ENCODE measurements at regions not wholly inside any gene's neighbourhood (a gene's known extent, or its start where the extent isn't known, plus 50 kb on each side); places are given as distances from the start of the nearest gene placed in this dataset.

DNA sequence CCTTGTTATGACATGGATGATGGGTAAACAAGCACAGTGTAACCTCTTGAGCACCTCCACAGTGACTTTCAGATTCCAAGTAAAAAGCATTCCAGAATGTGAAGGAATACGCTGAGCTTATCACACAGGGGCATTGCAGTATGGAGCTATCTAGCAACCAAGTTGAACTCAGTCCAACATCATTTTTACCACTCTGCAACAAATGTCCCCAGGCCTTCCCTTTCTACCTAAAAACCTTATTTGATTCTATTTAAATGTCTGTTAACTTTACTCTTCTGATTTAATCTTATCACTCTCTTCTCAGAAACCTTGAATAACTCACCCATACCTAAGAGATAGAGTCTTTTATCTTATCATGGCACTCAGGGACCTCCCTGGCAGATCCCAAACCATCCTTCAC lies 195.8 kb upstream of the CDYL start:
- intact Hi-C loops (cut with DNase I), result no loop called here
- H3K4me1 ChIP-seq, result peaks cover 12% of the 10 kb centered on the region
- H3K9me3 ChIP-seq, result no peaks in the 10 kb centered on the region
- WGBS, 2 donors, result 94 to 100% methylated on average over 1 of the region's 1 CpG
- DNase-seq (no peak), ATAC-seq (no peak)
- TF ChIP-seq POLR2A (IDR thresholded peaks at IDR 0.05), result no peak
- TF ChIP-seq, protein P1, sequence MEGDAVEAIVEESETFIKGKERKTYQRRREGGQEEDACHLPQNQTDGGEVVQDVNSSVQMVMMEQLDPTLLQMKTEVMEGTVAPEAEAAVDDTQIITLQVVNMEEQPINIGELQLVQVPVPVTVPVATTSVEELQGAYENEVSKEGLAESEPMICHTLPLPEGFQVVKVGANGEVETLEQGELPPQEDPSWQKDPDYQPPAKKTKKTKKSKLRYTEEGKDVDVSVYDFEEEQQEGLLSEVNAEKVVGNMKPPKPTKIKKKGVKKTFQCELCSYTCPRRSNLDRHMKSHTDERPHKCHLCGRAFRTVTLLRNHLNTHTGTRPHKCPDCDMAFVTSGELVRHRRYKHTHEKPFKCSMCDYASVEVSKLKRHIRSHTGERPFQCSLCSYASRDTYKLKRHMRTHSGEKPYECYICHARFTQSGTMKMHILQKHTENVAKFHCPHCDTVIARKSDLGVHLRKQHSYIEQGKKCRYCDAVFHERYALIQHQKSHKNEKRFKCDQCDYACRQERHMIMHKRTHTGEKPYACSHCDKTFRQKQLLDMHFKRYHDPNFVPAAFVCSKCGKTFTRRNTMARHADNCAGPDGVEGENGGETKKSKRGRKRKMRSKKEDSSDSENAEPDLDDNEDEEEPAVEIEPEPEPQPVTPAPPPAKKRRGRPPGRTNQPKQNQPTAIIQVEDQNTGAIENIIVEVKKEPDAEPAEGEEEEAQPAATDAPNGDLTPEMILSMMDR (IDR thresholded peaks at IDR 0.05), result no peak
- H3K27me3 ChIP-seq, result no peaks in the 10 kb centered on the region
- H3K27ac ChIP-seq, result no peak overlapping the region
- H3K4me3 ChIP-seq, result no peak overlapping the region
- H3K36me3 ChIP-seq (replicated peaks in 1 of 2; ENCODE audit: insufficient read depth in 1 of 2, low read depth in 2 of 2), result no peaks in the 10 kb centered on the region

DNA sequence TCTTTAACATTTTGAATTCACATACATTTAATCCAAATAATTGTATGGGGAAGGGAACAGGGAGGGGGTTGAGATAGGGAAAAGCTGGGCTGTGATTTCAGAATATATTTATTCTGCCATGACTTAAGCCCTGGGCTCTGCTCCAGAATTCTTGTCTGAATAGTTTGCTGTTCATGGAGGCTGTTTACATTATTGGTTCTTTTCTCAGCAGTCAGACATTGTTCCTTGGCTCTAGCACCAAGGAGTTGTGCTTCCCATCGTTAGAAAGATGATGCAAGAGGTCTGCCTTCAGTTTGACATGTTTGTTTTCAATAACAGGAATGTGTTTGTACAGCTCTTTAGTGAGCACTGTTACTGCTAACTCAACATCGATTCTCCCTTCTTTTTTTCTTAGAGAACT lies 198.8 kb upstream of the CDYL start:
- TF ChIP-seq, protein P1 (IDR thresholded peaks at IDR 0.05), result no peak
- no peak for TF ChIP-seq POLR2A (IDR thresholded peaks at IDR 0.05)
- DNase-seq (peak; percentile 32 to 55 (median 45)), ATAC-seq (peak; percentile 90)
- H3K9me3 ChIP-seq, result no peaks in the 10 kb centered on the region
- no peak overlapping the region for H3K27ac ChIP-seq
- H3K27me3 ChIP-seq, result no peaks in the 10 kb centered on the region
- H3K36me3 ChIP-seq (replicated peaks in 1 of 2; ENCODE audit: insufficient read depth in 1 of 2, low read depth in 2 of 2), result no peaks in the 10 kb centered on the region
- peaks cover 12% of the 10 kb centered on the region for H3K4me1 ChIP-seq
- 13% methylated on average over 2 of the region's 2 CpGs for WGBS, 2 donors
- H3K4me3 ChIP-seq, result no peak overlapping the region
- intact Hi-C loops (cut with DNase I), result no loop called here

DNA sequence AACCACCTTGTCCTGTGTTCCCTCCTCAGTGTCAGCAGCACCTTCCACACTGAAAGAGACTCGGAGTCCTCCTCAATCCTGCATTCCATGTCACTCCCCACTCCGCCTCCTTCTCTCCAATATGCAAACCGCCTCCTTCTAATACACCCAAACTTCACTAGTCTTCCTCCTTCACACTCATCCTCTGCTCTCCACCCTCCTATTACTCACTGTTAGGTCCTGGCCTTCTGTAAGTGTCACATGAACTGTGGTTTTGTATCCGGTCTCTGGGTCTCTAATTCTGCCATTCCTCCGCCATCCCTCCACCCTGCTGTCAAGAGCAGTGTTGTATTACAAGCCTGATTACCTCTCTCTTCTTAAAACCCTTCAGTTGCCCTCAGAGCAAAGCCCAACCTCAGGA lies 200.5 kb upstream of the CDYL start:
- no peak for DNase-seq
- no peak for ATAC-seq
- WGBS, 2 donors, result 88 to 89% methylated on average over 5 of the region's 5 CpGs
- Histone ChIP-seq H3K27me3 (no peaks in the 10 kb centered on the region), H3K27ac (no peak overlapping the region), H3K9me3 (no peaks in the 10 kb centered on the region), H3K4me1 (peaks cover 12% of the 10 kb centered on the region), H3K36me3 (replicated peaks in 1 of 2; ENCODE audit: insufficient read depth in 1 of 2, low read depth in 2 of 2) (no peaks in the 10 kb centered on the region), H3K4me3 (no peak overlapping the region)
- TF ChIP-seq, protein P1 (IDR thresholded peaks at IDR 0.05), result no peak
- TF ChIP-seq POLR2A (IDR thresholded peaks at IDR 0.05), result no peak
- intact Hi-C loops (cut with DNase I), result no loop called here

DNA sequence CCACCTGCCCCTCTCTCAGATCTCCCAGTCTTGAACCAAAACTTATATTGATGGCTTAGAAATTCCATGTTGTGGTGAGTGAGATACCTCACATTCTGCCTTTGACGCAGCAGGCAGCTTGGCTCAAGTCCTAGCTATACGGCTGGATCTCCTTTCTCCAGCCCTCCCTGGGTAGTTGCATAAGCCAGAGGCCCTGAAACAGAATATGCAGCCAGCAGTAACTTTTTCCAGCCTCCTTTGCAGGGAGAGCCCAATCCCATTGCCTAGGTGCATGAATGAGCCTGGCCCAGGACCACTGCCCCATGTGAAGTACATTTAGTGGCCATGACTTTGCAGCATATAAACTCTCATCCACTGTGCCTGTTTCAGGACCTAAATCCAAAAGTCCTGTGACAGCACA lies 202.2 kb upstream of the CDYL start:
- ATAC-seq (no peak), DNase-seq (no peak)
- Histone ChIP-seq H3K4me3 (no peak overlapping the region), H3K9me3 (no peaks in the 10 kb centered on the region), H3K27me3 (no peaks in the 10 kb centered on the region), H3K4me1 (peaks cover 12% of the 10 kb centered on the region), H3K27ac (no peak overlapping the region), H3K36me3 (replicated peaks in 1 of 2; ENCODE audit: insufficient read depth in 1 of 2, low read depth in 2 of 2) (no peaks in the 10 kb centered on the region)
- TF ChIP-seq POLR2A (IDR thresholded peaks at IDR 0.05), result no peak
- TF ChIP-seq, protein P1 (IDR thresholded peaks at IDR 0.05), result no peak
- WGBS, 2 donors, result 67 to 79% methylated on average over 2 of the region's 2 CpGs
- intact Hi-C loops (cut with DNase I), result no loop called here

DNA sequence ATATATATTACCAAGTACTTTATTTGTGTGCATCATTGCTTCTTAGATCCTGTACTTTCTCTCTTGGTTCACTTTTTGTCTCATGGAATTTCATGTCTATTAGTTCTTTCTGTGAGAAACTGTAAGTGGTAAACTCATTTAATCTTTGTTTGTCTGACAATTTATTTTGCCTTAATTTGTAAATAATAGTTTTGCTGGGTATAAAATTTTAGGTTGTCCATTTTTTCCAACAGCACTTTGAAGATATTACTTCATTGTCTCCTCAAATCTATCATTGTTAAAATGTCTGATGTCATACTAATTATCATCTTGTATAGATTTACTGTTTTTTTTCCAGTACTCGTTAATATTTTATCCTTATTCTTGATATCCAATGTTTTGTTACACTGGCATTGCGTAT lies 205.2 kb upstream of the CDYL start:
- no peak for ATAC-seq
- 69 to 78% methylated on average over 2 of the region's 2 CpGs for WGBS, 2 donors
- no peaks in the 10 kb centered on the region for H3K4me1 ChIP-seq

More for the DNA sequence above, 205.2 kb upstream of the CDYL start:
- H3K27ac ChIP-seq, result no peak overlapping the region
- H3K36me3 ChIP-seq (replicated peaks in 1 of 2; ENCODE audit: insufficient read depth in 1 of 2, low read depth in 2 of 2), result no peaks in the 10 kb centered on the region
- H3K9me3 ChIP-seq, result no peaks in the 10 kb centered on the region
- intact Hi-C loops (cut with DNase I), result no loop called here
- DNase-seq, result no peak
- no peaks in the 10 kb centered on the region for H3K27me3 ChIP-seq
- TF ChIP-seq, protein P1 (IDR thresholded peaks at IDR 0.05), result no peak
- TF ChIP-seq POLR2A (IDR thresholded peaks at IDR 0.05), result no peak
- H3K4me3 ChIP-seq, result no peak overlapping the region

All from body of pancreas (tissue), 4 donors.